Adrenal gland (tissue), 9 donors: ENCODE measurements at regions not wholly inside any gene's neighbourhood (a gene's known extent, or its start where the extent isn't known, plus 50 kb on each side); places are given as distances from the start of the nearest gene placed in this dataset.

ENCODE experiments used
- DNase-seq, 7 donors: peaks; one replicate each; pipeline ENCODE4 v3.0.0-alpha.2; 2019 to 2020
- H3K27ac ChIP-seq, 5 donors: fragments of 200-600 bp; sonication (generic) in 4 of 5; 1 replicate in 3 of 5; 2 replicates in 2 of 5; pipeline versions ENCODE4 v1.5.1 to v1.8.0; 2016 to 2020; ENCODE audit warnings: mild to moderate bottlenecking in 1 of 5
- H3K27me3 ChIP-seq: fragments of 200-600 bp; 2 replicates; pipeline ENCODE4 v1.8.0; 2021
- H3K36me3 ChIP-seq, 2 donors: fragments of 200-600 bp; replicated peaks in 1 of 2; 1 replicate in 1 of 2; 2 replicates in 1 of 2; pipeline versions ENCODE4 v1.5.1 to v1.8.0; 2018 to 2022
- H3K4me1 ChIP-seq, 2 donors: fragments of 200-600 bp; replicated peaks in 1 of 2; 1 replicate in 1 of 2; 2 replicates in 1 of 2; pipeline versions ENCODE4 v1.5.1 to v1.8.0; 2018 to 2021
- H3K4me3 ChIP-seq, 4 donors: fragments of 200-600 bp; sonication (generic) in 3 of 4; one replicate each; pipeline ENCODE4 v1.5.1; 2016 to 2018
- H3K9me3 ChIP-seq, 3 donors: fragments of 200-600 bp; sonication (generic) in 1 of 3; replicated peaks in 1 of 3; 1 replicate in 2 of 3; 2 replicates in 1 of 3; pipeline versions ENCODE4 v1.5.1 to v1.8.0; 2016 to 2021
- POLR2A ChIP-seq, 2 donors: fragments of 450-650 bp; IDR thresholded peaks; one replicate each; pipeline ENCODE4 v1.6.1; 2017; ENCODE audit warnings: antibody characterized with exemption in 2 of 2, mild to moderate bottlenecking in 2 of 2, moderate library complexity in 1 of 2
- WGBS, 4 donors: extraction: QIAGEN DNeasy Blood & Tissue Kit in 2 of 4; methylation state at CpG; one replicate each; pipeline versions ENCODE4 v1.1.5 to v1.1.7; 2013 to 2017; 5-methylcytosine and 5-hydroxymethylcytosine counted together
- intact Hi-C, 2 donors: fragments of 100-400 bp; cut with DNase I; formaldehyde crosslinking; loops; one replicate each; pipeline versions ENCODE4 v1.14.1 to v1.15.0; 2022 to 2023
- TF ChIP-seq, protein P1 (sequence below), 6 experiments: fragments of 450-650 bp in 4 of 6; fragments of 200-600 bp in 2 of 6; sonication (generic) in 1 of 6; IDR thresholded peaks; 1 replicate in 5 of 6; 2 replicates in 1 of 6; pipeline versions ENCODE4 v1.5.1 to v1.8.0; 2016 to 2021; ENCODE audit warnings: antibody characterized with exemption in 6 of 6, mild to moderate bottlenecking in 2 of 6, moderate library complexity in 1 of 6
- donor health status: healthy with polysubstance abuse.
- donor health status: Bipolar disorder and iron deficiency.
- donor health status: DM: yes; HTN: yes; CAD: no.
- donor health status: DM: no; HTN: no; CAD: no.
- donor health status: DM: no; HTN: no; CAD: no.

GRCh38 chr2:60612033-60612432 lies 58.6 kb upstream of the BCL11A start:
- TF ChIP-seq, protein P1, sequence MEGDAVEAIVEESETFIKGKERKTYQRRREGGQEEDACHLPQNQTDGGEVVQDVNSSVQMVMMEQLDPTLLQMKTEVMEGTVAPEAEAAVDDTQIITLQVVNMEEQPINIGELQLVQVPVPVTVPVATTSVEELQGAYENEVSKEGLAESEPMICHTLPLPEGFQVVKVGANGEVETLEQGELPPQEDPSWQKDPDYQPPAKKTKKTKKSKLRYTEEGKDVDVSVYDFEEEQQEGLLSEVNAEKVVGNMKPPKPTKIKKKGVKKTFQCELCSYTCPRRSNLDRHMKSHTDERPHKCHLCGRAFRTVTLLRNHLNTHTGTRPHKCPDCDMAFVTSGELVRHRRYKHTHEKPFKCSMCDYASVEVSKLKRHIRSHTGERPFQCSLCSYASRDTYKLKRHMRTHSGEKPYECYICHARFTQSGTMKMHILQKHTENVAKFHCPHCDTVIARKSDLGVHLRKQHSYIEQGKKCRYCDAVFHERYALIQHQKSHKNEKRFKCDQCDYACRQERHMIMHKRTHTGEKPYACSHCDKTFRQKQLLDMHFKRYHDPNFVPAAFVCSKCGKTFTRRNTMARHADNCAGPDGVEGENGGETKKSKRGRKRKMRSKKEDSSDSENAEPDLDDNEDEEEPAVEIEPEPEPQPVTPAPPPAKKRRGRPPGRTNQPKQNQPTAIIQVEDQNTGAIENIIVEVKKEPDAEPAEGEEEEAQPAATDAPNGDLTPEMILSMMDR (IDR thresholded peaks at IDR 0.05), result no peak
- TF ChIP-seq POLR2A (IDR thresholded peaks at IDR 0.05), result no peak
- intact Hi-C loops, result no loop called here
- no peaks in the 10 kb centered on the region for H3K27me3 ChIP-seq
- DNase-seq, result no peak
- H3K27ac ChIP-seq, result no peak overlapping the region
- H3K36me3 ChIP-seq, result no peaks in the 10 kb centered on the region
- no peak overlapping the region for H3K4me3 ChIP-seq
- no peaks in the 10 kb centered on the region for H3K4me1 ChIP-seq
- WGBS, 4 donors, result 41 to 46% (median 45%) methylated on average over 3 of the region's 3 CpGs
- H3K9me3 ChIP-seq, result no peaks in the 10 kb centered on the region

GRCh38 chr2:60614319-60614718 lies 60.9 kb upstream of the BCL11A start:
- intact Hi-C loops, result no loop called here
- TF ChIP-seq, protein P1 (IDR thresholded peaks at IDR 0.05), result no peak
- TF ChIP-seq POLR2A (IDR thresholded peaks at IDR 0.05), result no peak
- no peak for DNase-seq
- H3K4me3 ChIP-seq, result no peak overlapping the region
- H3K4me1 ChIP-seq, result no peaks in the 10 kb centered on the region
- H3K36me3 ChIP-seq, result no peaks in the 10 kb centered on the region
- WGBS, 4 donors, result 79 to 84% (median 82%) methylated on average over 6 of the region's 6 CpGs
- no peak overlapping the region for H3K27ac ChIP-seq
- no peaks in the 10 kb centered on the region for H3K27me3 ChIP-seq
- H3K9me3 ChIP-seq, result no peaks in the 10 kb centered on the region

GRCh38 chr2:60621688-60622429 lies 68.4 kb upstream of the BCL11A start:
- intact Hi-C loops, result no loop called here
- H3K27ac ChIP-seq, result no peak overlapping the region
- H3K4me3 ChIP-seq, result no peak overlapping the region
- H3K36me3 ChIP-seq, result no peaks in the 10 kb centered on the region
- H3K4me1 ChIP-seq, result no peaks in the 10 kb centered on the region
- H3K27me3 ChIP-seq, result peaks cover 4% of the 10 kb centered on the region
- no peak for DNase-seq
- 79 to 85% (median 82%) methylated on average over 7 of the region's 7 CpGs for WGBS, 4 donors
- TF ChIP-seq, protein P1 (IDR thresholded peaks at IDR 0.05), result no peak
- no peak for TF ChIP-seq POLR2A (IDR thresholded peaks at IDR 0.05)
- no peaks in the 10 kb centered on the region for H3K9me3 ChIP-seq

- DNase-seq, result no peak
- no peaks in the 10 kb centered on the region for H3K4me1 ChIP-seq
- no peaks in the 10 kb centered on the region for H3K36me3 ChIP-seq
- no peaks in the 10 kb centered on the region for H3K9me3 ChIP-seq
- intact Hi-C loops, result no loop called here
- WGBS, 4 donors, result 70 to 80% (median 71%) methylated on average over 2 of the region's 2 CpGs
- TF ChIP-seq POLR2A (IDR thresholded peaks at IDR 0.05), result no peak
- no peak overlapping the region for H3K4me3 ChIP-seq
- H3K27ac ChIP-seq, result no peak overlapping the region
- peaks cover 4% of the 10 kb centered on the region for H3K27me3 ChIP-seq
Observed at GRCh38 chr2:60623040-60623439, 69.6 kb upstream of the BCL11A start.

DNA sequence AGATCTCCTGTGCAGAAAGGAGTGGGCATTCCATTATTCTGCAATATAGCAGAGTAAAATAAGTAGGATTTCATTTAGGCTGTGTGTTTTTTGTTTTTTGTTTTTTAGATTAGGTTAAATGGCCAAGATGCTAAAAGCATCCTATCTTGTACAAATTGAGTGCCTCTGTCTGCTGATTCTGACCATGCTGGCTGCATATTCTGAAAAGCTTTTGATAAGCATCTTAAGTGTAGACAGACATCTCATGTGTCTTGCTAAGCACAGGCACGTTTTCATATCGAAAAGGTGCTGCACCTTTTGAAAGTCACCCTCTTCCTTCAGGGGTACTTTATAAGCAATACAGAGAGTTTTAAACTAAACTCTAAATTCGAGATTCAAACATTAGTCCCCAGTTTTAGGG lies 74.0 kb upstream of the BCL11A start:
- TF ChIP-seq, protein P1 (IDR thresholded peaks at IDR 0.05), result no peak
- no peak for TF ChIP-seq POLR2A (IDR thresholded peaks at IDR 0.05)
- H3K27ac ChIP-seq, result no peak overlapping the region
- H3K9me3 ChIP-seq, result no peaks in the 10 kb centered on the region
- no peaks in the 10 kb centered on the region for H3K4me1 ChIP-seq
- no peak overlapping the region for H3K4me3 ChIP-seq
- H3K36me3 ChIP-seq, result no peaks in the 10 kb centered on the region
- no peak for DNase-seq
- H3K27me3 ChIP-seq, result no peaks in the 10 kb centered on the region
- WGBS, 4 donors, result 54 to 58% (median 55%) methylated on average over 3 of the region's 3 CpGs
- intact Hi-C loops, result no loop called here
